Naive thymus-derived CD4-positive, alpha-beta T cell (primary cell): ENCODE measurements at regions not wholly inside any gene's neighbourhood (a gene's known extent, or its start where the extent isn't known, plus 50 kb on each side); places are given as distances from the start of the nearest gene placed in this dataset.

Experiments used
- ATAC-seq: fragments of 150-1000 bp; cut with Tn5 transposase; 2 replicates; pipeline ENCODE4 v1.10.0; 2021; ENCODE audit warnings: mild to moderate bottlenecking, moderate library complexity
- CTCF ChIA-PET: fragments of 350-600 bp; sonication (Branson Sonifier 250); formaldehyde crosslinking; loops from one replicate; lab custom pipeline; 2021; ENCODE audit warnings: antibody characterized with exemption; lab: Charles Lee
- POLR2A ChIA-PET: fragments of 350-600 bp; sonication (Branson Sonifier 250); formaldehyde crosslinking; loops from one replicate; lab custom pipeline; 2021; ENCODE audit warnings: antibody characterized with exemption, inconsistent platforms; lab: Charles Lee
- DNase-seq, 9 donors: peaks; one replicate each; pipeline versions ENCODE4 v3.0.0 to v3.0.0-alpha.2; 2020 to 2022; ENCODE audit warnings: mixed read lengths in 1 of 9
- H3K27ac ChIP-seq: one replicate; pipeline ENCODE4 v1.7.0; 2013; ENCODE audit warnings: mild to moderate bottlenecking, low read depth, low read length, moderate library complexity
- H3K27me3 ChIP-seq, 2 donors: one replicate each; pipeline ENCODE4 v1.7.0; 2013; ENCODE audit warnings: low read length in 2 of 2, mild to moderate bottlenecking in 2 of 2, moderate library complexity in 2 of 2; ENCODE audit not compliant: control insufficient read depth in 2 of 2, insufficient read depth in 2 of 2
- H3K36me3 ChIP-seq, 3 experiments: 1 replicate in 2 of 3; 2 replicates in 1 of 3; pipeline ENCODE4 v1.7.0; 2013; ENCODE audit warnings: low read length in 3 of 3, mild to moderate bottlenecking in 3 of 3, moderate library complexity in 1 of 3; ENCODE audit not compliant: insufficient read depth in 3 of 3, control insufficient read depth in 2 of 3
- H3K4me1 ChIP-seq, 2 donors: one replicate each; pipeline ENCODE4 v1.7.0; 2013; ENCODE audit warnings: low read length in 2 of 2, mild to moderate bottlenecking in 2 of 2, moderate library complexity in 1 of 2; ENCODE audit not compliant: control insufficient read depth in 2 of 2, insufficient read depth in 2 of 2
- H3K4me3 ChIP-seq: 2 replicates; pipeline ENCODE4 v1.7.0; 2013; ENCODE audit warnings: mild to moderate bottlenecking, low read length
- H3K9me3 ChIP-seq, 3 experiments: 1 replicate in 2 of 3; 2 replicates in 1 of 3; pipeline ENCODE4 v1.7.0; 2013; ENCODE audit warnings: low read length in 3 of 3; ENCODE audit not compliant: control insufficient read depth in 2 of 3
- H3K27ac Mint-ChIP-seq, 9 donors: one replicate each; pipeline ENCODE4 v1.8.0; 2020 to 2022; ENCODE audit warnings: mixed read lengths in 9 of 9, mild to moderate bottlenecking in 8 of 9, moderate library complexity in 5 of 9, inconsistent platforms in 2 of 9
- H3K27me3 Mint-ChIP-seq, 5 donors: one replicate each; pipeline ENCODE4 v1.8.0; 2021 to 2022; ENCODE audit warnings: mixed read lengths in 5 of 5, mild to moderate bottlenecking in 1 of 5
- H3K36me3 Mint-ChIP-seq, 5 donors: one replicate each; pipeline ENCODE4 v1.8.0; 2020 to 2022; ENCODE audit warnings: mixed read lengths in 5 of 5, mild to moderate bottlenecking in 3 of 5, inconsistent platforms in 1 of 5
- H3K4me1 Mint-ChIP-seq, 7 donors: one replicate each; pipeline ENCODE4 v1.8.0; 2020 to 2022; ENCODE audit warnings: mixed read lengths in 7 of 7, mild to moderate bottlenecking in 3 of 7, inconsistent platforms in 1 of 7
- H3K4me3 Mint-ChIP-seq, 10 donors: one replicate each; pipeline ENCODE4 v1.8.0; 2020 to 2022; ENCODE audit warnings: mild to moderate bottlenecking in 10 of 10, mixed read lengths in 10 of 10, moderate library complexity in 6 of 10, inconsistent platforms in 2 of 10
- H3K9me3 Mint-ChIP-seq, 11 donors: one replicate each; pipeline ENCODE4 v1.8.0; 2020 to 2022; ENCODE audit warnings: mixed read lengths in 11 of 11, mild to moderate bottlenecking in 4 of 11, inconsistent platforms in 1 of 11, moderate library complexity in 1 of 11
- intact Hi-C, 2 donors: fragments of 100-400 bp; cut with micrococcal nuclease; formaldehyde crosslinking; loops; one replicate each; pipeline ENCODE4 v1.15.1; 2023

- no peak overlapping the region for H3K4me3 ChIP-seq
- ChIA-PET POLR2A (no interaction called here), CTCF (no interaction called here)
- DNase-seq = no peak
- intact Hi-C loops = no loop called here
- H3K27ac ChIP-seq = no peak overlapping the region
- peaks cover 0 to 3% (median 0%) of the 10 kb centered on the region in 5 donors for H3K36me3 Mint-ChIP-seq
- H3K4me1 ChIP-seq = no peaks in the 10 kb centered on the region
- H3K9me3 ChIP-seq = no peaks in the 10 kb centered on the region
- ATAC-seq = no peak
- H3K27me3 ChIP-seq = no peaks in the 10 kb centered on the region
- H3K27me3 Mint-ChIP-seq = no peaks in the 10 kb centered on the region
- H3K4me3 Mint-ChIP-seq = no peak overlapping the region
- no peaks in the 10 kb centered on the region for H3K36me3 ChIP-seq
- H3K4me1 Mint-ChIP-seq = no peaks in the 10 kb centered on the region
- H3K27ac Mint-ChIP-seq = no peak overlapping the region
- peaks cover 0 to 39% (median 5%) of the 10 kb centered on the region in 11 donors for H3K9me3 Mint-ChIP-seq
Observed at GRCh38 chr3:24639061-24639460, 144.4 kb upstream of the THRB start.

- H3K36me3 Mint-ChIP-seq = peaks cover 0 to 3% (median 0%) of the 10 kb centered on the region in 5 donors
- ATAC-seq (no peak), DNase-seq (no peak)
- intact Hi-C loops = no loop called here
- Histone ChIP-seq H3K27ac (no peak overlapping the region), H3K4me1 (no peaks in the 10 kb centered on the region), H3K4me3 (no peak overlapping the region), H3K27me3 (no peaks in the 10 kb centered on the region), H3K9me3 (no peaks in the 10 kb centered on the region), H3K36me3 (no peaks in the 10 kb centered on the region)
- no peak overlapping the region for H3K4me3 Mint-ChIP-seq
- H3K27ac Mint-ChIP-seq = no peak overlapping the region
- H3K9me3 Mint-ChIP-seq = peaks cover 0 to 38% (median 5%) of the 10 kb centered on the region in 11 donors
- no peaks in the 10 kb centered on the region for H3K4me1 Mint-ChIP-seq
- H3K27me3 Mint-ChIP-seq = no peaks in the 10 kb centered on the region
- POLR2A ChIA-PET = no interaction called here
- CTCF ChIA-PET = no interaction called here
Observed at GRCh38 chr3:24639481-24640329, 145.1 kb upstream of the THRB start.

GRCh38 chr3:24640330-24640877 is 145.8 kb upstream of the THRB start:
- H3K4me1 Mint-ChIP-seq = no peaks in the 10 kb centered on the region
- CTCF ChIA-PET = no interaction called here

DNA sequence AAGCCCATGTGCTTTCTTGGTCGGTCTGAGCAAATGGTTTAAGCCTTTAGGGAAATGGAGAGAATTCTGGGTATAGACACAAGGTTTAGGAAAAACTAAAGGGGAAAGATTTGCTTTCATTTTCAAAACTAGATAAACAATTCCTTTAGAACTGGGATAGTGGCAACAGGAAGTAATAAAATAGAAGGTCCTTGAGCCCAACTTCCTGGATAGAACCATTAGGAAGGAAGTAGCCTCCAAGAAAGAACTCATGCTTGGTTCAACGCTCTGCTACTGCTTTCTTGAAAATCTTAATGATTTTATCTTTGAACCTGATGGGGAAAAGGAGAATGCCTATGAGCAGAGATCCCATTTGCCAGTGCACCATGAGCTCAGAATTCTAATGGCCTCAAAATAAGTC is 147.0 kb upstream of the THRB start:
- no peak for DNase-seq
- Histone ChIP-seq H3K4me1 (no peaks in the 10 kb centered on the region), H3K4me3 (no peak overlapping the region), H3K27ac (no peak overlapping the region), H3K36me3 (no peaks in the 10 kb centered on the region), H3K27me3 (no peaks in the 10 kb centered on the region), H3K9me3 (peaks cover 0 to 4% (median 0%) of the 10 kb centered on the region in 3 experiments)
- intact Hi-C loops = no loop called here
- H3K27ac Mint-ChIP-seq = no peak overlapping the region
- H3K4me1 Mint-ChIP-seq = no peaks in the 10 kb centered on the region
- H3K4me3 Mint-ChIP-seq = no peak overlapping the region
- CTCF ChIA-PET = no interaction called here
- POLR2A ChIA-PET = interaction anchor here (0.6 kb wide), 1 partner anchor 12 kb away, joined by 3 read pairs; no protein-coding TSS in a partner anchor
- no peaks in the 10 kb centered on the region for H3K36me3 Mint-ChIP-seq
- peaks cover 0 to 27% (median 4%) of the 10 kb centered on the region in 11 donors for H3K9me3 Mint-ChIP-seq
- H3K27me3 Mint-ChIP-seq = no peaks in the 10 kb centered on the region
- no peak for ATAC-seq

More at GRCh38 chr3:24640330-24640877, 145.8 kb upstream of the THRB start:
- H3K4me1 ChIP-seq = no peaks in the 10 kb centered on the region
- H3K36me3 ChIP-seq = no peaks in the 10 kb centered on the region
- Mint-ChIP-seq H3K27ac (no peak overlapping the region), H3K36me3 (peaks cover 0 to 3% (median 0%) of the 10 kb centered on the region in 5 donors), H3K27me3 (no peaks in the 10 kb centered on the region), H3K9me3 (peaks cover 0 to 33% (median 5%) of the 10 kb centered on the region in 11 donors), H3K4me3 (no peak overlapping the region)
- DNase-seq = no peak
- POLR2A ChIA-PET = no interaction called here
- no peaks in the 10 kb centered on the region for H3K27me3 ChIP-seq
- H3K4me3 ChIP-seq = no peak overlapping the region
- no peak for ATAC-seq
- intact Hi-C loops = no loop called here
- H3K9me3 ChIP-seq = peaks cover 0 to 4% (median 0%) of the 10 kb centered on the region in 3 experiments
- no peak overlapping the region for H3K27ac ChIP-seq

GRCh38 chr3:24645047-24645446 is 150.4 kb upstream of the THRB start:
- CTCF ChIA-PET = interaction anchor here (0.6 kb wide), 1 partner anchor 8 kb away, joined by 3 read pairs; no protein-coding TSS in a partner anchor

GRCh38 chr3:24646790-24647189 is 152.1 kb upstream of the THRB start:
- Mint-ChIP-seq H3K4me3 (no peak overlapping the region), H3K27me3 (no peaks in the 10 kb centered on the region), H3K36me3 (no peaks in the 10 kb centered on the region), H3K4me1 (no peaks in the 10 kb centered on the region), H3K27ac (no peak overlapping the region), H3K9me3 (peaks cover 0 to 7% (median 0%) of the 10 kb centered on the region in 11 donors)
- Histone ChIP-seq H3K36me3 (no peaks in the 10 kb centered on the region), H3K9me3 (peaks cover 0 to 4% (median 0%) of the 10 kb centered on the region in 3 experiments), H3K4me1 (no peaks in the 10 kb centered on the region), H3K4me3 (no peak overlapping the region), H3K27ac (no peak overlapping the region), H3K27me3 (no peaks in the 10 kb centered on the region)
- ATAC-seq = no peak
- ChIA-PET POLR2A (no interaction called here), CTCF (no interaction called here)
- no peak for DNase-seq
- intact Hi-C loops = no loop called here

More at GRCh38 chr3:24645047-24645446, 150.4 kb upstream of the THRB start:
- Histone ChIP-seq H3K9me3 (peaks cover 0 to 4% (median 0%) of the 10 kb centered on the region in 3 experiments), H3K4me3 (no peak overlapping the region), H3K36me3 (no peaks in the 10 kb centered on the region), H3K4me1 (no peaks in the 10 kb centered on the region), H3K27ac (no peak overlapping the region), H3K27me3 (no peaks in the 10 kb centered on the region)
- Mint-ChIP-seq H3K36me3 (no peaks in the 10 kb centered on the region), H3K27me3 (no peaks in the 10 kb centered on the region), H3K9me3 (peaks cover 0 to 7% (median 2%) of the 10 kb centered on the region in 11 donors), H3K27ac (no peak overlapping the region), H3K4me1 (no peaks in the 10 kb centered on the region), H3K4me3 (no peak overlapping the region)
- no peak for DNase-seq
- intact Hi-C loops = no loop called here
- ATAC-seq = no peak
- POLR2A ChIA-PET = no interaction called here
